Testis (tissue), 2 donors: ENCODE measurements at regions not wholly inside any gene's neighbourhood (a gene's known extent, or its start where the extent isn't known, plus 50 kb on each side); places are given as distances from the start of the nearest gene placed in this dataset.

Source experiments
- CTCF ChIP-seq, 3 experiments: fragments of 450-650 bp in 2 of 3; fragments of 200-600 bp in 1 of 3; sonication (generic) in 1 of 3; IDR thresholded peaks; one replicate each; pipeline ENCODE4 v1.5.1; 2016 to 2019; ENCODE audit warnings: antibody characterized with exemption in 3 of 3, mild to moderate bottlenecking in 2 of 3, moderate library complexity in 1 of 3
- POLR2A ChIP-seq: fragments of 450-650 bp; IDR thresholded peaks from one replicate; pipeline ENCODE4 v1.6.1; 2017; ENCODE audit warnings: antibody characterized with exemption, mild to moderate bottlenecking, moderate library complexity

GRCh38 chr12:131533139-131533538 is 177.8 kb upstream of the SFSWAP start:
- TF ChIP-seq CTCF (IDR thresholded peaks at IDR 0.05) (no peak), POLR2A (no peak)
